Caco-2 (cell line): ENCODE measurements at regions not wholly inside any gene's neighbourhood (a gene's known extent, or its start where the extent isn't known, plus 50 kb on each side); places are given as distances from the start of the nearest gene placed in this dataset.
A peak's percentile ranks its signal among the peaks of the same experiment; 100 is the strongest.

Experiments
- BruUV-seq: library from RNA; stranded (reverse); fragments of 400-500 nt; replicated peaks from 2 replicates; lab custom pipeline; 2021; lab: Mats Ljungman, UMichigan
- CTCF ChIA-PET: fragments of 300-600 bp; sonication (Branson Sonifier 250); formaldehyde crosslinking; loops from one replicate; lab custom pipeline; 2022; ENCODE audit warnings: antibody characterized with exemption; lab: Charles Lee
- POLR2A ChIA-PET: fragments of 300-600 bp; sonication (Branson Sonifier 250); formaldehyde crosslinking; loops from one replicate; lab custom pipeline; 2022; ENCODE audit warnings: antibody characterized with exemption; lab: Charles Lee
- DNase-seq, 2 experiments: peaks; one replicate each; pipeline versions ENCODE4 v3.0.0 to v3.0.0-alpha.2; 2020 to 2022
- H3K27me3 ChIP-seq: replicated peaks from 2 replicates; pipeline ENCODE4 v1.6.0; 2011; ENCODE audit warnings: low read length; ENCODE audit not compliant: control insufficient read depth, insufficient read depth
- H3K36me3 ChIP-seq: 2 replicates; pipeline ENCODE4 v1.5.1; 2011; ENCODE audit warnings: low read length; ENCODE audit not compliant: control insufficient read depth, insufficient read depth
- H3K4me1 ChIP-seq: fragments of 250-450 bp; sonication (Bioruptor Pico); 2 replicates; pipeline ENCODE4 v1.5.1; 2020; ENCODE audit warnings: mild to moderate bottlenecking
- H3K4me3 ChIP-seq: 2 replicates; pipeline ENCODE4 v1.5.1; 2011; ENCODE audit warnings: low read depth, mild to moderate bottlenecking, control low read depth, low read length
- H3K9me3 ChIP-seq: fragments of 250-450 bp; sonication (Bioruptor Pico); 2 replicates; pipeline ENCODE4 v1.5.1; 2020; ENCODE audit warnings: mild to moderate bottlenecking, moderate library complexity
- H3K27ac Mint-ChIP-seq: one replicate; pipeline ENCODE4 v1.8.0; 2022; ENCODE audit warnings: mixed read lengths; ENCODE audit not compliant: unreplicated experiment
- H3K27me3 Mint-ChIP-seq: one replicate; pipeline ENCODE4 v1.8.0; 2022; ENCODE audit warnings: mixed read lengths; ENCODE audit not compliant: insufficient read depth, unreplicated experiment
- H3K36me3 Mint-ChIP-seq: one replicate; pipeline ENCODE4 v1.8.0; 2022; ENCODE audit warnings: mild to moderate bottlenecking, mixed read lengths; ENCODE audit not compliant: insufficient read depth, unreplicated experiment
- H3K4me1 Mint-ChIP-seq: one replicate; pipeline ENCODE4 v1.8.0; 2022; ENCODE audit warnings: low read depth, mixed read lengths; ENCODE audit not compliant: unreplicated experiment
- H3K4me3 Mint-ChIP-seq: one replicate; pipeline ENCODE4 v1.8.0; 2022; ENCODE audit warnings: mild to moderate bottlenecking, moderate library complexity, mixed read lengths; ENCODE audit not compliant: unreplicated experiment
- H3K9me3 Mint-ChIP-seq: one replicate; pipeline ENCODE4 v1.8.0; 2022; ENCODE audit warnings: mixed read lengths; ENCODE audit not compliant: unreplicated experiment
- CTCF ChIP-seq, 2 experiments: fragments of 200-600 bp in 1 of 2; IDR thresholded peaks; 1 replicate in 1 of 2; 2 replicates in 1 of 2; pipeline versions ENCODE4 v1.5.1 to v1.8.0; 2011 to 2022; ENCODE audit warnings: antibody characterized with exemption in 1 of 2, control low read depth in 1 of 2, inconsistent platforms in 1 of 2, low read depth in 1 of 2, low read length in 1 of 2, mild to moderate bottlenecking in 1 of 2, moderate library complexity in 1 of 2; ENCODE audit not compliant: insufficient read depth in 1 of 2, severe bottlenecking in 1 of 2, unreplicated experiment in 1 of 2
- intact Hi-C: fragments of 100-400 bp; cut with micrococcal nuclease; formaldehyde crosslinking; loops from one replicate; pipeline ENCODE4 v1.10.0; 2022; ENCODE audit not compliant: unreplicated experiment

GRCh38 chr17:34503528-34504195 lies 75.7 kb upstream of the TMEM132E start:
- H3K4me1 Mint-ChIP-seq = no peaks in the 10 kb centered on the region
- H3K9me3 Mint-ChIP-seq = no peaks in the 10 kb centered on the region
- no peak overlapping the region for H3K27ac Mint-ChIP-seq
- no peaks in the 10 kb centered on the region for H3K36me3 Mint-ChIP-seq
- BruUV-seq = no TSS peak
- Histone ChIP-seq H3K9me3 (no peaks in the 10 kb centered on the region), H3K27me3 (no peaks in the 10 kb centered on the region; the same call in 1 of the 2 replicates), H3K4me1 (no peaks in the 10 kb centered on the region), H3K4me3 (no peak overlapping the region), H3K36me3 (no peaks in the 10 kb centered on the region)
- no peak for DNase-seq
- TF ChIP-seq CTCF (IDR thresholded peaks at IDR 0.05; ENCODE audit: insufficient read depth in 1 of 2, low read depth in 1 of 2, low read length in 1 of 2, severe bottlenecking in 1 of 2, unreplicated experiment in 1 of 2) = no peak
- peaks cover 14% of the 10 kb centered on the region for H3K27me3 Mint-ChIP-seq
- intact Hi-C loops = no loop called here
- ChIA-PET POLR2A (no interaction called here), CTCF (no interaction called here)
- H3K4me3 Mint-ChIP-seq = no peak overlapping the region

DNA sequence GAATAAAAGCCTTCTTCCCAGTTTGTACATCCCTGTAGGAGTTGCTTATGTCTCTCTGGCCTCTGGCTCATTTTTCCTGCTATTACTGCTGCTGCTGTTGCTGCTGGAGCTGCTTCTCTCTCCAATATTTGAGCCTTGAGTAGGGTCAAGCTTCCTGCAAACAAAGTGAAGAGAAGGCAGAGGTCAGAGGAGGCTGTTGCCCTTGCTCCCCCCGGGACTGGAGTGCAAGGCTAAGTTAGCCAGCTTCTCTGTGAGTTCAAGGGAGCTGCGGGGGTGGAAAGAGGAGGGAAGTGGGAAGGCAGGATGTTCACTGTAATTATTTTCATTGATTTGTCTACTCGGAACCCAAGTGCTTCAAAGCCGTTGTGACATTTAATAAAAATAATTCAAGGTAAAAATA lies 77.0 kb upstream of the TMEM132E start:
- Mint-ChIP-seq H3K4me3 (no peak overlapping the region), H3K36me3 (no peaks in the 10 kb centered on the region), H3K27me3 (peaks cover 12% of the 10 kb centered on the region), H3K27ac (no peak overlapping the region), H3K9me3 (no peaks in the 10 kb centered on the region), H3K4me1 (no peaks in the 10 kb centered on the region)
- Histone ChIP-seq H3K9me3 (no peaks in the 10 kb centered on the region), H3K4me1 (no peaks in the 10 kb centered on the region), H3K36me3 (no peaks in the 10 kb centered on the region), H3K27me3 (no peaks in the 10 kb centered on the region), H3K4me3 (no peak overlapping the region)
- intact Hi-C loops = no loop called here
- DNase-seq = no peak
- BruUV-seq = no TSS peak
- ChIA-PET CTCF (no interaction called here), POLR2A (no interaction called here)
- TF ChIP-seq CTCF (IDR thresholded peaks at IDR 0.05; ENCODE audit: insufficient read depth in 1 of 2, low read depth in 1 of 2, low read length in 1 of 2, severe bottlenecking in 1 of 2, unreplicated experiment in 1 of 2) = no peak

DNA sequence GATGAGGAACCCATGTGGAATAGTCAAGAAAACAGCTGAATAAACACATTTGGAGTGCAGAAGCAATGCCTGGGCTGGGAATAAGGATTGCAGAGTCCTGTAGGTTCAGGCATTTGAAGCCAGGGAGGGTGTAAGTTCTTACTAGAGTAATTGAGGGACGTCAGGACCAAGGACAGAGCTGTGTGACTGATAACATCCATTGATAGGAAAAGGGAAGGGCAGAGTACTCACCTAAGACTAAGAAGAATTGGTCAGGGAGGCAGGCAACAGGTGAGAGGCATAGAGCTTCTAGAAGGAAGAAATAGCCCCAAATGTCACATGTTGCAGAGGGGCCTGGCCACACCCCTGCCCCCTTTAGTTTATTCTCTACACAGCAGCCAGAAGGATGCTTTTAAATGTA lies 79.8 kb upstream of the TMEM132E start:
- no TSS peak for BruUV-seq
- ChIA-PET POLR2A (no interaction called here), CTCF (no interaction called here)
- no peak overlapping the region for H3K4me3 ChIP-seq
- no peaks in the 10 kb centered on the region for H3K36me3 ChIP-seq
- Mint-ChIP-seq H3K27me3 (peaks cover 7% of the 10 kb centered on the region), H3K9me3 (no peaks in the 10 kb centered on the region), H3K36me3 (no peaks in the 10 kb centered on the region), H3K4me1 (no peaks in the 10 kb centered on the region), H3K4me3 (no peak overlapping the region), H3K27ac (no peak overlapping the region)
- TF ChIP-seq CTCF (IDR thresholded peaks at IDR 0.05; ENCODE audit: insufficient read depth in 1 of 2, low read depth in 1 of 2, low read length in 1 of 2, severe bottlenecking in 1 of 2, unreplicated experiment in 1 of 2) = no peak
- no peaks in the 10 kb centered on the region for H3K27me3 ChIP-seq
- no peaks in the 10 kb centered on the region for H3K9me3 ChIP-seq
- intact Hi-C loops = no loop called here
- DNase-seq = peak; percentile 46 to 52
- no peaks in the 10 kb centered on the region for H3K4me1 ChIP-seq
